NB4 (cell line): ENCODE measurements at regions not wholly inside any gene's neighbourhood (a gene's known extent, or its start where the extent isn't known, plus 50 kb on each side); places are given as distances from the start of the nearest gene placed in this dataset.

Experiments used
- DNase-seq: peaks from one replicate; pipeline ENCODE4 v3.0.0; 2010; ENCODE audit warnings: low read depth
- H3K4me3 ChIP-seq: one replicate; pipeline ENCODE4 v1.5.1; 2011; ENCODE audit warnings: mild to moderate bottlenecking, low read depth, low read length, moderate library complexity
- CTCF ChIP-seq: IDR thresholded peaks from one replicate; pipeline ENCODE4 v1.5.1; 2012; ENCODE audit warnings: low read depth, low read length
- MAX ChIP-seq: IDR thresholded peaks from 2 replicates; pipeline ENCODE4 v1.6.1; 2011; ENCODE audit warnings: low read depth, low read length
- MYC ChIP-seq: IDR thresholded peaks from 2 replicates; pipeline ENCODE4 v1.6.1; 2011; ENCODE audit warnings: low read depth, low read length
- POLR2A ChIP-seq: IDR thresholded peaks from 2 replicates; pipeline ENCODE4 v1.6.1; 2011; ENCODE audit warnings: mild to moderate bottlenecking; ENCODE audit not compliant: insufficient read length; ENCODE audit errors: extremely low read depth

GRCh38 chr6:23002044-23002619, 432.8 kb downstream of the HDGFL1 start:
- no peak overlapping the region for H3K4me3 ChIP-seq
- DNase-seq: no peak
- TF ChIP-seq CTCF (no peak), MYC (no peak), POLR2A (no peak), MAX (no peak)

- DNase-seq: no peak
- H3K4me3 ChIP-seq: no peak overlapping the region
- TF ChIP-seq CTCF: no peak
- no peak for TF ChIP-seq MAX
- TF ChIP-seq MYC: no peak
- no peak for TF ChIP-seq POLR2A
Measured at GRCh38 chr6:23003671-23004467, 434.5 kb downstream of the HDGFL1 start.

- H3K4me3 ChIP-seq: no peak overlapping the region
- no peak for TF ChIP-seq MAX
- TF ChIP-seq MYC: no peak
- TF ChIP-seq POLR2A: no peak
- TF ChIP-seq CTCF: no peak
- DNase-seq: no peak
Measured at GRCh38 chr6:23006656-23007055, 437.3 kb downstream of the HDGFL1 start.

GRCh38 chr6:23011615-23012014, 442.2 kb downstream of the HDGFL1 start:
- H3K4me3 ChIP-seq: no peak overlapping the region
- DNase-seq: no peak
- TF ChIP-seq MAX: no peak
- no peak for TF ChIP-seq POLR2A

- no peak overlapping the region for H3K4me3 ChIP-seq
- TF ChIP-seq POLR2A (no peak), MYC (no peak), CTCF (no peak), MAX (no peak)
- no peak for DNase-seq
Measured at GRCh38 chr6:23013776-23014175, 444.4 kb downstream of the HDGFL1 start.

- no peak overlapping the region for H3K4me3 ChIP-seq
- TF ChIP-seq CTCF (no peak), MAX (no peak), POLR2A (no peak), MYC (no peak)
- no peak for DNase-seq
Measured at GRCh38 chr6:23016696-23017095, 447.3 kb downstream of the HDGFL1 start.
